ENCODE measurements at regions not wholly inside any gene's neighbourhood (a gene's known extent, or its start where the extent isn't known, plus 50 kb on each side); places are given as distances from the start of the nearest gene placed in this dataset.

DNA sequence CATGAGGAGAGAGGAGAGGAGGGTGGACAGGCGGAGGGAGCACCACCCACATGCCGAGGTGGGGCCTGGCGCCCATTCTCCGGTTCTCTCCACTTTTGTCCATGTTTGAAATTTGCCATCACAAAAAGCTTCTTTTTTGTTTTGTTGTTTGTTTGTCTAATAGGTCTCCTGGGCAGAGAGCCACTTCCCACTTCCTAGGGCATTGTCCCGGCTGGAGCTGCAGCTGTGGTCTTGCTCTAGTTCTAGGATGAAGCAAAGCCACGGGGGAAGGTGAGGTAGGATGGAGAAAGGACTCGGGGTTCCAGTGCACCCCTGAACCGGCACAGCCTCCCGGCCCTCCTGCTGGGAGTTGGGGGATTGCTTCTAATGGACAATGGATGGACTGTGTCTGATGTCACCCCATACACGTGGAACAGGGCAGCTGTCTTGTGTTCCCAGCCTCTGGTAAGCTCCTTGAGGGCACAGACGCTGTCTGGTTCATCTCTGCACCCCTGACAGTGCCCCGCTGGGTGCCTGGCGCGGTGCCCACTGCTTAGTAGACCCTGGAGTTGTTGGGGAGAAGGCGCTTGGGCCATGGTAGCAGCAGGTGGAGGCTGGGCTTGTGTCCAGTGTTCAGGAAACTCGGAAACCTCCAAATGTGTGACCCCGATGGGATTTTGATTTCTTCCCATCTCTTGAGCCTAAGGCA is 278.4 kb downstream of the NDUFA10 start:
- TF ChIP-seq POLR2A (IDR thresholded peaks at IDR 0.05; ENCODE audit: low read depth, low read length) (no peak), GABPA (IDR thresholded peaks at IDR 0.05; ENCODE audit: low read depth) (no peak)
- TF ChIP-seq, protein P1, sequence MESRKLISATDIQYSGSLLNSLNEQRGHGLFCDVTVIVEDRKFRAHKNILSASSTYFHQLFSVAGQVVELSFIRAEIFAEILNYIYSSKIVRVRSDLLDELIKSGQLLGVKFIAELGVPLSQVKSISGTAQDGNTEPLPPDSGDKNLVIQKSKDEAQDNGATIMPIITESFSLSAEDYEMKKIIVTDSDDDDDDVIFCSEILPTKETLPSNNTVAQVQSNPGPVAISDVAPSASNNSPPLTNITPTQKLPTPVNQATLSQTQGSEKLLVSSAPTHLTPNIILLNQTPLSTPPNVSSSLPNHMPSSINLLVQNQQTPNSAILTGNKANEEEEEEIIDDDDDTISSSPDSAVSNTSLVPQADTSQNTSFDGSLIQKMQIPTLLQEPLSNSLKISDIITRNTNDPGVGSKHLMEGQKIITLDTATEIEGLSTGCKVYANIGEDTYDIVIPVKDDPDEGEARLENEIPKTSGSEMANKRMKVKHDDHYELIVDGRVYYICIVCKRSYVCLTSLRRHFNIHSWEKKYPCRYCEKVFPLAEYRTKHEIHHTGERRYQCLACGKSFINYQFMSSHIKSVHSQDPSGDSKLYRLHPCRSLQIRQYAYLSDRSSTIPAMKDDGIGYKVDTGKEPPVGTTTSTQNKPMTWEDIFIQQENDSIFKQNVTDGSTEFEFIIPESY (IDR thresholded peaks at IDR 0.05), result no peak

Measured in GM12878 (cell line).